Body of pancreas (tissue), 4 donors: ENCODE measurements at regions not wholly inside any gene's neighbourhood (a gene's known extent, or its start where the extent isn't known, plus 50 kb on each side); places are given as distances from the start of the nearest gene placed in this dataset.

Experiments used
- POLR2A ChIP-seq, 3 donors: fragments of 450-650 bp; IDR thresholded peaks; one replicate each; pipeline ENCODE4 v1.6.1; 2016; ENCODE audit warnings: antibody characterized with exemption in 3 of 3, mild to moderate bottlenecking in 2 of 3
- TF ChIP-seq, protein P1 (sequence below), 7 experiments: fragments of 450-650 bp in 4 of 7; fragments of 200-600 bp in 3 of 7; sonication (generic) in 3 of 7; IDR thresholded peaks; one replicate each; pipeline ENCODE4 v1.5.1; 2016 to 2019; ENCODE audit warnings: antibody characterized with exemption in 7 of 7

DNA sequence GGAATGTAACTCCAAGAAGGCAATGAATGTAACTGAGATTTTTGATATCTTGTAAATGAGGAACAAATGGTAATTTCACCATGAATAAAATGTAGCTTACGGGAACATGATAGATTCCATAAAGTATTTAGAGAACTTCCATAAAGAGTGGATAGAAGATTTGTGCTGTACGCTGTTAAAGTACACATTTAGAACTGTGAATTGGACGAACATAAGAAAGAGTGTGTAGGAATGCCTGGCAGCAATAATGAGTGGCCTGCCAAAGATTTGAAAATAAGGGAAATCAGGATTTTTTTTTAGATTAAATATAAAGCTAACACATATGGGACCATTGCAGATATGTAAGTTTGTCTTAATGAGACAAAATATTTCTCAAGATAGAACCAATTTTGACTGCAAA lies 1153.3 kb upstream of the EYS start:
- TF ChIP-seq, protein P1, sequence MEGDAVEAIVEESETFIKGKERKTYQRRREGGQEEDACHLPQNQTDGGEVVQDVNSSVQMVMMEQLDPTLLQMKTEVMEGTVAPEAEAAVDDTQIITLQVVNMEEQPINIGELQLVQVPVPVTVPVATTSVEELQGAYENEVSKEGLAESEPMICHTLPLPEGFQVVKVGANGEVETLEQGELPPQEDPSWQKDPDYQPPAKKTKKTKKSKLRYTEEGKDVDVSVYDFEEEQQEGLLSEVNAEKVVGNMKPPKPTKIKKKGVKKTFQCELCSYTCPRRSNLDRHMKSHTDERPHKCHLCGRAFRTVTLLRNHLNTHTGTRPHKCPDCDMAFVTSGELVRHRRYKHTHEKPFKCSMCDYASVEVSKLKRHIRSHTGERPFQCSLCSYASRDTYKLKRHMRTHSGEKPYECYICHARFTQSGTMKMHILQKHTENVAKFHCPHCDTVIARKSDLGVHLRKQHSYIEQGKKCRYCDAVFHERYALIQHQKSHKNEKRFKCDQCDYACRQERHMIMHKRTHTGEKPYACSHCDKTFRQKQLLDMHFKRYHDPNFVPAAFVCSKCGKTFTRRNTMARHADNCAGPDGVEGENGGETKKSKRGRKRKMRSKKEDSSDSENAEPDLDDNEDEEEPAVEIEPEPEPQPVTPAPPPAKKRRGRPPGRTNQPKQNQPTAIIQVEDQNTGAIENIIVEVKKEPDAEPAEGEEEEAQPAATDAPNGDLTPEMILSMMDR (IDR thresholded peaks at IDR 0.05) = no peak
- TF ChIP-seq POLR2A (IDR thresholded peaks at IDR 0.05) = no peak
